ENCODE measurements at regions not wholly inside any gene's neighbourhood (a gene's known extent, or its start where the extent isn't known, plus 50 kb on each side); places are given as distances from the start of the nearest gene placed in this dataset.

DNA sequence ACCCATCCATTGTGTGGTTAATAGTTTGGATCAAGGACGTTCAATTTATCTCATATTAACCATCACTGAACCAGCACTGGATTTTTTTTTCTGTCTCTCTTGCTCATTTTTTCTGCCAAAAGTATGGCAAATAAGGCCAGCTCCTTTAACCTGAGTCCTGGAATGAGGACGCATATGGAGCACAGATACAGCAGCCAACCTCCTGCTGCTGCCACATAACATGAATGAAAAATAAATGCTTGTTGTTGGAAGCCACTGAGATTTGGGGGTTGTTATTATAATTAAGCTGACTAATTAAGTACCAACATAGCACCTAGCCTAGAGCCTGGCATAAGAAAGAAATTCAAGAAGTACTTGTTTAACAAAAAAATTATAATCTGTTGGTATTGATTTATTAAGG lies 335.3 kb upstream of the DUSP10 start:
- TF ChIP-seq, protein P1, sequence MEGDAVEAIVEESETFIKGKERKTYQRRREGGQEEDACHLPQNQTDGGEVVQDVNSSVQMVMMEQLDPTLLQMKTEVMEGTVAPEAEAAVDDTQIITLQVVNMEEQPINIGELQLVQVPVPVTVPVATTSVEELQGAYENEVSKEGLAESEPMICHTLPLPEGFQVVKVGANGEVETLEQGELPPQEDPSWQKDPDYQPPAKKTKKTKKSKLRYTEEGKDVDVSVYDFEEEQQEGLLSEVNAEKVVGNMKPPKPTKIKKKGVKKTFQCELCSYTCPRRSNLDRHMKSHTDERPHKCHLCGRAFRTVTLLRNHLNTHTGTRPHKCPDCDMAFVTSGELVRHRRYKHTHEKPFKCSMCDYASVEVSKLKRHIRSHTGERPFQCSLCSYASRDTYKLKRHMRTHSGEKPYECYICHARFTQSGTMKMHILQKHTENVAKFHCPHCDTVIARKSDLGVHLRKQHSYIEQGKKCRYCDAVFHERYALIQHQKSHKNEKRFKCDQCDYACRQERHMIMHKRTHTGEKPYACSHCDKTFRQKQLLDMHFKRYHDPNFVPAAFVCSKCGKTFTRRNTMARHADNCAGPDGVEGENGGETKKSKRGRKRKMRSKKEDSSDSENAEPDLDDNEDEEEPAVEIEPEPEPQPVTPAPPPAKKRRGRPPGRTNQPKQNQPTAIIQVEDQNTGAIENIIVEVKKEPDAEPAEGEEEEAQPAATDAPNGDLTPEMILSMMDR (conservative IDR thresholded peaks at IDR 0.05; ENCODE audit: low read depth, low read length): no peak
- no peak for DNase-seq (ENCODE audit: low read depth)
- no peak overlapping the region for H3K4me3 ChIP-seq (ENCODE audit: low read depth, low read length)

DNA sequence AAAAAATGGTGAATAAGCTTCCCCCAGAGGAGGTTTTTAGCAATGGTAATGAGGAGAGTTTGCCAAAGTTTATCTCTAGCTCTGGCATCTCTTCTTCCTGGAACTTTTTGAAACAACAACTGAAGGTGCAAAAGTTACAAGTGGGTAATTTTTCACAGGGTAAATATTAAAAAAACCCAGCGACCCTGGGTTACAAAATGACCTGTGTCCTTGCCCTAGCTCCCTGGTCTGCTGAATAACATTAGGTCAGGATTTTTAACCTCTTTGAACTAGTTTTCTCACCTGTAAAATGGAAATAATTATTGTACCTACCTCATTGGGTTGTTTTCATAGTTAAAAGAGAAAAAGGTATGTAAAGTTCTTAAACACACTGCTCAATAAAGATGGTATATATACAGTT lies 332.4 kb upstream of the DUSP10 start:
- DNase-seq (ENCODE audit: low read depth): no peak
- H3K4me3 ChIP-seq (ENCODE audit: low read depth, low read length): no peak overlapping the region
- TF ChIP-seq, protein P1 (conservative IDR thresholded peaks at IDR 0.05; ENCODE audit: low read depth, low read length): no peak

DNA sequence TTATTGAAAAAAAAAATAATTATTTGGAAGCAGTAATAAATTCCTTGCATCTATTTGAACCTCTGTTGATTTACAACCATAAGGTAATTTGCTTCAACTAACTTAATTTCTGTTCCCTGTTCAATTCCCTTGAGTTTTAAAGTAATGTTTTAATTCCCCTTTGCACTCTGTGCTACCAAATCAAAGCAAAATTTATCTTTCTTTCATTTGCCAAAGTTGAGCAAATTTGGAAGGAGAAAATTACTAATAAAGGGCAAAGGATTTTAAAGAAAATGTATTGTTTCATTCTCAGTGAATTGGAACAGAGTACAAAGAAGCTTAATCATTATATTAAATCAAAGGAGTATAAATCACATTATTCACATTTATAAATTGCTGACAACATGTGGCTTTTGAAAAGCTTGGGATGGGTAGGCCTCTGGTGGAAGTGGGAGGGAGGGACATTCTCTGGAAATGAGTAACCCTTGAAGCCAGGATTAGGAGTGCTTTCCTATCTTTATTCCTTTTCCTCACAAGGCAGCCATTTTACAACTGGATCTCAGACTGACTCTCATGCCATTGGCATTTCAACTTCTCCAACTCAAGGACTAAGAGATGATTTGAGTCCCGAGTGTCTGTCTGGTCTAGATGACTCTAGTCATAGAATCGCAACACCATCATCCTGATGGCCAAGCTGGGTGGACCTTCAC lies 331.6 kb upstream of the DUSP10 start:
- DNase-seq (ENCODE audit: low read depth): peak; percentile 25
- TF ChIP-seq, protein P1 (conservative IDR thresholded peaks at IDR 0.05; ENCODE audit: low read depth, low read length): no peak
- H3K4me3 ChIP-seq (ENCODE audit: low read depth, low read length): no peak overlapping the region

DNA sequence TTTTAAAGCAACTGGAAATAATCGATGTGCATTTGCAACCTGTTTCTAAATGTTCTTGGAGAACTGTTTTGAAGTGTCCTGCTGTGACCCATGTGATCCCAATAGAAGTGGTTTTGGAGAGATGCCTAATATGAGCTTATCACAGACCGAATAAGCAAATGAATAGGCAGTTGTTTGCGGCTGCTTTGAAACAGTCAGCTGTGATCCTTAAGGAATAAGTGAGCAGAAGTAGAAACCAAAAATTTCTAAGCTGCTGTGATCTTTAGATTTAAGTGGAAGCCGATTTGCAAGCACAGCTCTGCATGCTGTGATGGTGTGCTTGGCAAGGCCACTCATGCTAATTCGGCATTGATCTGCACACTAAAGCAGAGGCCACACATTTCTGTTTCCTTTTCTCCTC lies 329.5 kb upstream of the DUSP10 start:
- DNase-seq (ENCODE audit: low read depth): peak; percentile 79
- no peak overlapping the region for H3K4me3 ChIP-seq (ENCODE audit: low read depth, low read length)
- TF ChIP-seq, protein P1 (conservative IDR thresholded peaks at IDR 0.05; ENCODE audit: low read depth, low read length): no peak

DNA sequence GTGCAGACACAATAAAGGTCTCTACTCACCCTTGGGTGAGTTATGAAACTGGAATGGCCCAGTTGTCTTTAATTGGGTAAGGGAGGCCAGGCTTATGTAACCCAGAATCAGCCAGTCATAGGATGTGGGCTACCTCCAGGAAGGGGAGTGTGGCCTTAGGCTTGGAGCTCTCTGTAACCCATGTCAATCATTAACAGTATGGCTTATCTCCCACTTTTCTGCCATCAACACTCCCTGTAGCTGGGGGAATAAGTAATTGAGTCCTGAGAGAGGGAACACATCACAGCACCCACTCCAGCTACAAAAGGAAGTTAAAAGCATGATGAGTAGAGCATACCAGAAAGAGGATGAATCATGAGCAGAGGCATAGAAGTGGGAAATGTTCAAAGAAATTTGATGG lies 327.0 kb upstream of the DUSP10 start:
- no peak overlapping the region for H3K4me3 ChIP-seq (ENCODE audit: low read depth, low read length)
- TF ChIP-seq, protein P1 (conservative IDR thresholded peaks at IDR 0.05; ENCODE audit: low read depth, low read length): no peak
- no peak for DNase-seq (ENCODE audit: low read depth)

DNA sequence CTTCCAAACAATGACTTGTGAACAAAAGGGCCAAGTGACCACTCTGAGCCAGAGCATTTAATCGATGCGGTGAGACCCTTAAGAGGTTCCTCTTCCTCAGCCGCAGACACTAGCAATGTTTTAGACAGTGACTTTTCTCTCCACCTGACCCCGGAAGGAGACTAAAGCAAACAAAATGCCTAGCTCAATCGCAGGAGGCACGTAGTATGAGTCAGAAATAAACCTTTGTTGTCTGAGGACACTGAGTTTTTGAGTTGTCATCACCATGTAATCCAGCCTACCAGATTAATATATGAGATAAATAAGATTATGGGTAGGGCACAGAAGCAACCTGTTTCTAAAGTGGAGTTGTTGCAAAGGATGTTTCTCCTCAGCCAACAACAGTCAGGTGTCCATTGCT lies 326.2 kb upstream of the DUSP10 start:
- no peak for DNase-seq (ENCODE audit: low read depth)
- TF ChIP-seq, protein P1 (conservative IDR thresholded peaks at IDR 0.05; ENCODE audit: low read depth, low read length): no peak
- H3K4me3 ChIP-seq (ENCODE audit: low read depth, low read length): no peak overlapping the region

DNA sequence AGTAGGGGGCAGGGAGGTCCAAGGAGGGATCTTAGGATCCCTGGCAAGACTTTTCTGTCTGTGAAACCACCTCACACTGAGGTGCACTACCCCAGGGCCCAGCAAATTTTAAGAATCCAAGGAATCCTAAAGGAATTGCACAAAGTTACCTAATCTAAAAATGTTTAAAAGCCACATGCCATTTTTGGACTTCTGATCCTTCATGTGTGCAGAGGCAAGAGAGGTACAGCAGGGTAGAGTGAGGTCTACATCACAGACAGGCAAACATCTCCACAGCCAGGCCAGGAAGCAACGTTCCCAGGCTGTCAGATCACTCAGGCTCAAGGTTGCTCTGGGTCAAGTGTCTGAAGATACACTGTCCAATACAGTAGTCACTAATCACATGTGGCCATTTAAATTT lies 324.6 kb upstream of the DUSP10 start:
- TF ChIP-seq, protein P1 (conservative IDR thresholded peaks at IDR 0.05; ENCODE audit: low read depth, low read length): no peak
- DNase-seq (ENCODE audit: low read depth): no peak
- H3K4me3 ChIP-seq (ENCODE audit: low read depth, low read length): no peak overlapping the region
